ENCODE measurements at regions not wholly inside any gene's neighbourhood (a gene's known extent, or its start where the extent isn't known, plus 50 kb on each side); places are given as distances from the start of the nearest gene placed in this dataset.
"Not testable (repeated sequence)": the region's sequence is repeated elsewhere in the genome, so short reads cannot be mapped to it uniquely, and the experiment has no call there.

DNA sequence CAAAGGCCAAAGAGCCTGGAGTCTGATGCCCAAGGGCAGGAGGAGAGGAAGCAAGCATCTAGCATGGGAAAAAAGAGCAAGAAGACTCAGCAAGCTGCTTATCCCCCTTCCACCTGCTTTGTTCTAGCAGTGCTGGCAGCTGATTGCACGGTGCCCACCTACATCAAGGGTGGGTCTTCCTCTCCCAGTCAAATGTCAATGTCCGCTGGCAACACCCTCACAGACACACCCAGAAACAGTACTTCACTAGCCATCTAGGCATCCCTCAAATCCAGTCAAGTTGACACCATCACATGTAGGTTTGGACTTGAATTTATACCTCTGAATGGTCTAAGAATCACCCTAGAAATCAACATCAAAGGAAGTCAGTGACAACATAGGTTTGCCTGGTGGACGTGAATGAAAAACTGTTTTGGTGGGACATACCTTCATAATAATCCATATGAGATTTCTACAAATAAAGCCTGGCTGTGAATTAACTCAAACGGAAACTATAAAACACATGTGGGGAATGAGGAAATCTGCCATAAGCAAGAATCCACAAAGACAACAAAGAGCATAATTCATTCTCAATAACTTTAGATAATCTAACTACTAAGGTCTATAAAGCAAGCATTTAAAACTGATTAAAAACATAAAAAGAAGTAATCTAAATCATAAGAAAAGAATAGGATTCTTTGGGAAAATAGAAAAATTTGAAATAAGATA lies 185.8 kb upstream of the JADE1 start:
- Histone ChIP-seq H3K27ac (no peak overlapping the region), H3K36me3 (no peaks in the 10 kb centered on the region), H3K4me1 (no peaks in the 10 kb centered on the region), H3K27me3 (no peaks in the 10 kb centered on the region), H3K9me3 (no peaks in the 10 kb centered on the region), H3K4me3 (no peak overlapping the region)
- intact Hi-C loops (cut with DNase I; ENCODE audit: low total_unique reads) = no loop called here
- no peak for DNase-seq (ENCODE audit: low spot score in 2 of 2)
- TF ChIP-seq, protein P1, sequence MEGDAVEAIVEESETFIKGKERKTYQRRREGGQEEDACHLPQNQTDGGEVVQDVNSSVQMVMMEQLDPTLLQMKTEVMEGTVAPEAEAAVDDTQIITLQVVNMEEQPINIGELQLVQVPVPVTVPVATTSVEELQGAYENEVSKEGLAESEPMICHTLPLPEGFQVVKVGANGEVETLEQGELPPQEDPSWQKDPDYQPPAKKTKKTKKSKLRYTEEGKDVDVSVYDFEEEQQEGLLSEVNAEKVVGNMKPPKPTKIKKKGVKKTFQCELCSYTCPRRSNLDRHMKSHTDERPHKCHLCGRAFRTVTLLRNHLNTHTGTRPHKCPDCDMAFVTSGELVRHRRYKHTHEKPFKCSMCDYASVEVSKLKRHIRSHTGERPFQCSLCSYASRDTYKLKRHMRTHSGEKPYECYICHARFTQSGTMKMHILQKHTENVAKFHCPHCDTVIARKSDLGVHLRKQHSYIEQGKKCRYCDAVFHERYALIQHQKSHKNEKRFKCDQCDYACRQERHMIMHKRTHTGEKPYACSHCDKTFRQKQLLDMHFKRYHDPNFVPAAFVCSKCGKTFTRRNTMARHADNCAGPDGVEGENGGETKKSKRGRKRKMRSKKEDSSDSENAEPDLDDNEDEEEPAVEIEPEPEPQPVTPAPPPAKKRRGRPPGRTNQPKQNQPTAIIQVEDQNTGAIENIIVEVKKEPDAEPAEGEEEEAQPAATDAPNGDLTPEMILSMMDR (IDR thresholded peaks at IDR 0.05) = no peak
- TF ChIP-seq POLR2AphosphoS5 (IDR thresholded peaks at IDR 0.05) (no peak), POLR2A (IDR thresholded peaks at IDR 0.05) (no peak)

DNA sequence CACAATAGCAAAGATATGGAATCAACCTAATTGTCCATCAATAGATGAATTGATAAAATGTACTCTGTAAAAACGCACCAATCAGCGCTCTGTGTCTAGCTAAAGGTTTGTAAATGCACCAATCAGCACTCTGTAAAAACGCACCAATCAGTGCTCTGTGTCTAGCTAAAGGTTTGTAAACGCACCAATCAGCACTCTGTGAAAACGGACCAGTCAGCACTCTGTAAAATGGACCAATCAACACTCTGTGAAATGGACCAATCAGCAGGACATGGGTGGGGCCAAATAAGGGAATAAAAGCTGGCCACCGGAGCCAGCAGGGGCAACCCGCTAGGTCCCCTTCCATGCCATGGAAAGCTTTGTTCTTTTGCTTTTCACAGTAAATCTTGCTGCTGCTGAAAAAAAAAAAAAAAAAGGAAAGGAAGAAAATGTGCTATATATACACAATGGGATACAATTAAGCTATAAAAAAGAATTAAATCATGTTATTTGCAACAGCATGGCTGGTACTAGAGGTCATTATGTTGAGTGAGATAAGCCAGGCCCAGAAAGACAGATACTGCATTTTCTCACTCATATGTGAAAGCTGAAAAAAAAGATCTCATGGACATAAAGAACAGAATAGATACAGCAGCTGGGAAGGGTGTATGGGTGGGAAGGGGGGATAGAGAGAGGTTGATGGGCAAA lies 189.1 kb upstream of the JADE1 start:
- H3K36me3 ChIP-seq; intact Hi-C loops (cut with DNase I; ENCODE audit: low total_unique reads); H3K27ac ChIP-seq; H3K4me1 ChIP-seq; H3K4me3 ChIP-seq; H3K27me3 ChIP-seq; H3K9me3 ChIP-seq; DNase-seq (ENCODE audit: low spot score in 2 of 2): not testable (repeated sequence)

DNA sequence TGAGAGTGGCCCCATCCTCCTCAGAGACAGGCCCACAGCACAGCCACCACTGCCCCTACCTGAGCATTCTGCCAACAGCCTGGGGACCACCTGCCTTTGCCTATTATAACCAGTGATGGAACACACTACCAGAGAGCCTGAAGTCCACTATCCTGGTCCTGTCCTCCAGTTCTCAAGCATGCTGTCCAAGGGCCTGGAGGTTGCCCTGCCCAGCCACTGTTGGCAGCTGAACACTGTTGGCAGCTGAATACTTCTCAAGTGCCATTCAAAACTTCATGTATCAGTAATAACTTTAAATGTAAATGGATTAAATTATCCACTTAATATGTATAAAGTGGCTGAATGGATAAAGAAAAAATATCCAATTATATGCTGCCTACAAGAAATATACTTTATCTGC lies 194.3 kb upstream of the JADE1 start:
- H3K27ac ChIP-seq = no peak overlapping the region
- no peak overlapping the region for H3K4me3 ChIP-seq
- no peaks in the 10 kb centered on the region for H3K36me3 ChIP-seq
- H3K4me1 ChIP-seq = no peaks in the 10 kb centered on the region
- no peaks in the 10 kb centered on the region for H3K27me3 ChIP-seq
- DNase-seq (ENCODE audit: low spot score in 2 of 2) = no peak
- intact Hi-C loops (cut with DNase I; ENCODE audit: low total_unique reads) = no loop called here
- TF ChIP-seq POLR2AphosphoS5 (IDR thresholded peaks at IDR 0.05) (no peak), POLR2A (IDR thresholded peaks at IDR 0.05) (no peak)
- TF ChIP-seq, protein P1 (IDR thresholded peaks at IDR 0.05) = no peak
- H3K9me3 ChIP-seq = no peaks in the 10 kb centered on the region

DNA sequence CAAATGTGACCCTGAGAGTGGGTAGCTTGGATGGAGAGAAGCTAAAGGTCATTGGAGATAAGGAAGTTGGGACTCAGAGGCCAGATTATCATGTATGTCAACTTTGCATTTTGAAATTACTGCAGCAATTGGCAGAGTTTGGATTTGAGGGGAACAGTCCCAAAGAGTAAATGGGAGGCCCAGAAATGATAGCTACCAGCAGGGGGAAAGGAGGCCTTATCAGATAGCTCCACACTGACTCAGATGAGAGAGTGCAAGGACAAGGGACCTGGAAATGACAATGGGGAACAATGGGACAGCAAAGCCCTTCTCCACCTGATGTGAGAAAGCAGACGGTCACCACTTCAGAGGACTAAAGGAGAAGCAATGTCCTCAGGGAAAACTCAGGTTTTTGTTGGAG lies 201.5 kb upstream of the JADE1 start:
- no peak overlapping the region for H3K4me3 ChIP-seq
- H3K27ac ChIP-seq = no peak overlapping the region
- no peaks in the 10 kb centered on the region for H3K4me1 ChIP-seq
- H3K36me3 ChIP-seq = no peaks in the 10 kb centered on the region
- no peak for DNase-seq (ENCODE audit: low spot score in 2 of 2)
- H3K9me3 ChIP-seq = no peaks in the 10 kb centered on the region
- TF ChIP-seq, protein P1 (IDR thresholded peaks at IDR 0.05) = no peak
- TF ChIP-seq POLR2AphosphoS5 (IDR thresholded peaks at IDR 0.05) = no peak
- no peak for TF ChIP-seq POLR2A (IDR thresholded peaks at IDR 0.05)
- intact Hi-C loops (cut with DNase I; ENCODE audit: low total_unique reads) = no loop called here
- H3K27me3 ChIP-seq = no peaks in the 10 kb centered on the region

DNA sequence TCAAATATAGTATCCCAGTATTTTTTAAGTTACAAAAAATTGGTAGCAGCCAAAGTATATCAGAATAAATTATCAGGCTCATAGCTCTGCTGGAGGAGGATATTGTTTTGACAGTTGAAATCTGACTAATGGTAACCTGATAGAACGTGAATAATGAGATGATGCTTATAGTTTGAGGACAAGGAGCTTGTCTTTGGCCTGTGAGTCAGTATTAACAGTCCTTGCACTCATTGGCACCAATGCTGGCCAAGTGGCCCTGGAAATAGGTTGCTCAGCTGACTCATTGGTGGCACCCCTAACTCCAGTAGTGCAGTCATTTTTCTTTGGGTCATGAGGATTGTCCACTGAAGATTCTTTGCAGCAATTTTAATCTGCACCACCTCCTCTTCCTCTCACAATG lies 203.3 kb upstream of the JADE1 start:
- Histone ChIP-seq H3K27ac (no peak overlapping the region), H3K4me1 (no peaks in the 10 kb centered on the region), H3K9me3 (no peaks in the 10 kb centered on the region), H3K36me3 (no peaks in the 10 kb centered on the region), H3K27me3 (no peaks in the 10 kb centered on the region), H3K4me3 (no peak overlapping the region)
- intact Hi-C loops (cut with DNase I; ENCODE audit: low total_unique reads) = no loop called here
- DNase-seq (ENCODE audit: low spot score in 2 of 2) = no peak
- no peak for TF ChIP-seq POLR2AphosphoS5 (IDR thresholded peaks at IDR 0.05)
- no peak for TF ChIP-seq POLR2A (IDR thresholded peaks at IDR 0.05)
- TF ChIP-seq, protein P1 (IDR thresholded peaks at IDR 0.05) = no peak

Data from breast epithelium (tissue), 4 donors.